Small intestine (tissue), 7 donors: ENCODE measurements at regions not wholly inside any gene's neighbourhood (a gene's known extent, or its start where the extent isn't known, plus 50 kb on each side); places are given as distances from the start of the nearest gene placed in this dataset.

Source experiments
- DNase-seq, 2 donors: peaks; one replicate each; pipeline versions ENCODE4 v3.0.0 to v3.0.0-alpha.2; 2013
- FAIRE-seq: peaks from 2 replicates; lab custom pipeline; 2012; peaks lifted over from hg19 to GRCh38; lab: Jason Lieb, UNC
- H3K27ac ChIP-seq, 3 donors: one replicate each; pipeline ENCODE4 v1.5.1; 2013; ENCODE audit warnings: low read length in 2 of 3, mild to moderate bottlenecking in 2 of 3, control low read depth in 1 of 3, inconsistent platforms in 1 of 3, low read depth in 1 of 3, moderate library complexity in 1 of 3
- H3K27me3 ChIP-seq, 3 donors: one replicate each; pipeline ENCODE4 v1.6.1; 2013; ENCODE audit warnings: low read length in 3 of 3, inconsistent platforms in 1 of 3; ENCODE audit not compliant: control insufficient read depth in 3 of 3, insufficient read depth in 3 of 3
- H3K36me3 ChIP-seq, 3 donors: one replicate each; pipeline ENCODE4 v1.6.1; 2013; ENCODE audit warnings: low read length in 3 of 3, inconsistent platforms in 1 of 3, low read depth in 1 of 3, mild to moderate bottlenecking in 1 of 3, moderate library complexity in 1 of 3; ENCODE audit not compliant: control insufficient read depth in 3 of 3, insufficient read depth in 2 of 3
- H3K4me1 ChIP-seq, 3 donors: one replicate each; pipeline ENCODE4 v1.6.1; 2013; ENCODE audit warnings: low read length in 2 of 3, inconsistent platforms in 1 of 3, low read depth in 1 of 3, mild to moderate bottlenecking in 1 of 3, moderate library complexity in 1 of 3; ENCODE audit not compliant: control insufficient read depth in 3 of 3, insufficient read depth in 2 of 3
- H3K4me3 ChIP-seq, 3 donors: one replicate each; pipeline ENCODE4 v1.5.1; 2013; ENCODE audit warnings: low read length in 3 of 3, control low read depth in 1 of 3, inconsistent platforms in 1 of 3, low read depth in 1 of 3, mild to moderate bottlenecking in 1 of 3, moderate library complexity in 1 of 3
- H3K9me3 ChIP-seq, 2 donors: one replicate each; pipeline ENCODE4 v1.6.1; 2013; ENCODE audit warnings: low read depth in 1 of 2, low read length in 1 of 2; ENCODE audit not compliant: control insufficient read depth in 2 of 2, insufficient read depth in 1 of 2
- WGBS, 3 donors: extraction: QIAGEN DNeasy Blood & Tissue Kit; methylation state at CpG; one replicate each; pipeline ENCODE4 v1.1.7; 2013; 5-methylcytosine and 5-hydroxymethylcytosine counted together
- donor health status: healthy with polysubstance abuse.
- donor health status: control.
- donor health status: control.
- donor health status: Bipolar disorder and iron deficiency.
- donor health status: healthy.

DNA sequence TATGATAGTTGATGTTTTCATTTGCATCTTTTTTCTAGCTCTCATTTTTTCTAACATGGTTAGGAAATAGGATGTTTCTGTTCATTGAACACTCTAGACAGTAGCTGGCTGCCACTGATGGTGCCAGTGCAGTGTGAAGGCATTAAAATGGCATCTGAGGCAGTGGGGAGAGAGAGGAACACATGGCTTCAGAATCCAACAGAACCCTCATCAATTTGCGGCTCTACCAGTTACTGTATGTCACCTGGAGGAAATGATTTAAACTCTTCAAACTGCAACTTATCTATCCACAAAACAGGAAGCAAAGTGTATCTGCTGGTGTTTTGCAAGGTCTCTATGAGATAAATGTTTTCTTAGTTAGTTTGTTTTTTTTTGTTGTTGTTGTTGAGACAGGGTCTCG lies 305.2 kb upstream of the PRKCQ start:
- Histone ChIP-seq H3K4me3 (no peak overlapping the region), H3K4me1 (no peaks in the 10 kb centered on the region), H3K36me3 (no peaks in the 10 kb centered on the region), H3K27me3 (no peaks in the 10 kb centered on the region), H3K27ac (no peak overlapping the region), H3K9me3 (no peaks in the 10 kb centered on the region)
- DNase-seq (no peak), FAIRE-seq (no peak)
- 73 to 88% (median 76%) methylated on average over 2 of the region's 2 CpGs for WGBS, 3 donors

DNA sequence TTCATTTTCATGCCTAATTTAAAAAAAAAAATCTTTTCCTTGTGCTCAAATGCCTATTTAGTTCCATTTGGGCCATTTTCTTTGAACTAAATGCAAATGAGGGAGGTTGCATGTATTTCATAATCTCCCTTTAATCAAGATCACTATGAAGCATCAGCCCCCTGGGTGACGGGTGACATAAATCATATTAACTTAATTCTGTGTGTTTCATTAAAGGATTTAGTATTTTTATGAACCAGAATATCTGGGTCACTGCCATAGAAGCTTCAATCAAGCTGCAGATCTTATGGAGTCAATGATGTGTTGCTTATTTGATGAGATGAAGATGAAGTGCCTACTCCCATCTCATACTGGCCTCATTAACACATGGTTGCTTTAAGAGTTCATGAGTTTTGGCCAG lies 301.9 kb upstream of the PRKCQ start:
- H3K27me3 ChIP-seq = no peaks in the 10 kb centered on the region
- FAIRE-seq = no peak
- no peak overlapping the region for H3K4me3 ChIP-seq
- H3K27ac ChIP-seq = no peak overlapping the region
- whole genome bisulfite sequencing, 3 donors = 48 to 93% (median 83%) methylated on average over 1 of the region's 1 CpG
- H3K36me3 ChIP-seq = no peaks in the 10 kb centered on the region
- no peaks in the 10 kb centered on the region for H3K9me3 ChIP-seq
- H3K4me1 ChIP-seq = no peaks in the 10 kb centered on the region
- no peak for DNase-seq

DNA sequence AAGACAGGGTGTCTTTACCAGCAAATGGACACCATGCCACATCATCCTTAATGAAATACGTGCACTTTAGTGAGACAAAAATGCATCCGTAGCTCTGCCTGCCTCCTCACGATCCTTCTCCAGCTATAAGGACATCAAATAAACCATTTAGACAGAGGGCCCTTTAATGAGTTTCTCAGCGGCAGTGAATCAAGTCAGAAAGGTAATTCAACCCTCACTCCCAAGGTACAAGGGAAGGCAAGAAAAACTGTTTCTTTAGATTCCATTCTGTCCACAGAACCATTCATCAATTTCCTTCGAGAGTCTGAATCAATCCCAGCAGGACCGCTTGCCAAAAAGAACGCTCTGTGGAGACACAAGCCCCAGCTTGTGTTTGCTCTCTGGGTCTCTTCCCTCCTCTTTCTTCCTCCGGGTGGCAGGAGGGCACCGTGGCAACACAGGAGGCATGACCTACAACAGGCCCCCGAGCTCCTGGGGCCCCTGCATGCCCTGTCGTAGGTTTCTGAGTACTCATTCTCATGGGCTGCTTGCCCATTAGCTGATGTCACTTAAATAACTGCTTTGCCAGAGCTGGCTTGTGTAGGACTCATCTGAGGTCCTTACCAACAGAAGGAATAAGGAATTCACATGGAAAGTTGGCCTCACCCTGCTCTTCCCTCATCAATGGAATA lies 297.8 kb upstream of the PRKCQ start:
- Histone ChIP-seq H3K4me1 (no peaks in the 10 kb centered on the region), H3K4me3 (no peak overlapping the region), H3K36me3 (no peaks in the 10 kb centered on the region), H3K27ac (no peak overlapping the region), H3K9me3 (no peaks in the 10 kb centered on the region), H3K27me3 (no peaks in the 10 kb centered on the region)
- 55 to 68% (median 63%) methylated on average over 11 of the region's 11 CpGs for WGBS, 3 donors
- no peak for FAIRE-seq
- no peak for DNase-seq

DNA sequence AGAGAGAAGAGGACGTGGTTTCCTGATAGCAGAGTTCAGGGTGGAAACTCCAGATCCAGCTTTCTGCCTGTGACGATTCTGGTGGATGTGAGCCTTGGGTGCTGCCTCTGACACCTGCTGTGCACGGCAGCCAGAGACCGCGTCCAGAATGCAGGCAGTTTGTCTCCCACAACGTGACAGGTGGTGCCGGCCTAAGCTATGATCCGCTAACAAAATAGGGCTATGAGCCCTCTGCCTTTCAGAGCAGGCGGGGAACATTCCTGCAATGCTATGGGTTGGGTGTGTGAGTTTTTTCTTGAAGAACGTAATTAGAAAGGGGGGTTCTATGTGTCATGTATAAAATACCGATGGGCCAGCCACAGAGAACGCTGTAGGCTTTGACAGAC lies 297.3 kb upstream of the PRKCQ start:
- no peaks in the 10 kb centered on the region for H3K36me3 ChIP-seq
- WGBS, 3 donors = 65 to 77% (median 67%) methylated on average over 12 of the region's 12 CpGs
- no peak for DNase-seq
- H3K4me1 ChIP-seq = no peaks in the 10 kb centered on the region
- no peak overlapping the region for H3K27ac ChIP-seq
- no peaks in the 10 kb centered on the region for H3K27me3 ChIP-seq
- H3K4me3 ChIP-seq = no peak overlapping the region
- FAIRE-seq = no peak
- no peaks in the 10 kb centered on the region for H3K9me3 ChIP-seq

DNA sequence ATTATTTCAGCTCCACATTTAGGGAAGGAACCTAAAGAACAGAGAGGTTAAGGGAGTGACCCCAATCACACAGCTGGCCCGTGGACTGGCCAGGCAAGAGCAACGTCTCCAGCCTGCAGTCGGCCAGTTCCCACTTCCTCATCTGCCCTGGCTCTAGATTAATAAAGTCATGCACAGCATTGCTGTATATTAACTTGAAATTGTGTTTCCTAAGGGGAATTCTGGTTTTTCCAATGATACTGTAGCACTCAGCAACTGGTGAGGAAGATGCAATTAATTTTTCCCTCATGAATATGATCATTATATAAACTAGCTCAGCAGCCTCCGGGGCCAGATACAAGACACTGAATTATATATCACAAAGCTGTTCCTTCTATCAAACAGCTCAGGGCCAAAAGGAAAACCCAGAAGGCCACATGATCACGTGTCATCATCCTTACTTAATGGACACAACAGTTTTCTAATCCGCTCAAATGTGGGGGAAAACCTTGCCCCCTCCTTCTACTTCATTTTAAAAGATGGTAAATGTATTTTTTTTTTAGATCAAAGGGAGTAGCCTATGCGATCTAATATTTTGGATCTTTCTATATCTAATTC lies 295.3 kb upstream of the PRKCQ start:
- Histone ChIP-seq H3K36me3 (no peaks in the 10 kb centered on the region), H3K4me3 (no peak overlapping the region), H3K4me1 (no peaks in the 10 kb centered on the region), H3K9me3 (no peaks in the 10 kb centered on the region), H3K27ac (no peak overlapping the region), H3K27me3 (no peaks in the 10 kb centered on the region)
- 54 to 69% (median 62%) methylated on average over 7 of the region's 7 CpGs for whole genome bisulfite sequencing, 3 donors
- DNase-seq (no peak), FAIRE-seq (no peak)

DNA sequence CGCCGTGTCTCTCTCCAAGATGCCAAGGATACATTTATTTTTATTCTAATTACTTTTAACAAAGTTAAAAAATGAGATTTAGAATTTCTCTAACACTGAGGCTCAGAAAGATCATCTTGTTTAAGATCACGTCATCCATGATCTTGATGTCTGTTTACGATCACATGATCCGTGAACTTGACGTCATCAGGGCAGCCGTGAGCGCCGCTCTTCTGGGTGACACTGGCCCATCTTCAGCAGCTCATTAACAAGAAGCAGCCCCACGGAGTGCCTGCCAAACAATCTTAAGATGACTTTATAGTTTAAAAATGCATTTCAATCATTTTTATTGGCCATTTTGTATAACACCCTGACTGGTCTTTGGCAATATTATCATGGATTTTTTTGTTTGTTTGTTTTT lies 291.1 kb upstream of the PRKCQ start:
- Histone ChIP-seq H3K4me3 (no peak overlapping the region), H3K27ac (no peak overlapping the region), H3K27me3 (no peaks in the 10 kb centered on the region), H3K4me1 (no peaks in the 10 kb centered on the region), H3K36me3 (no peaks in the 10 kb centered on the region), H3K9me3 (no peaks in the 10 kb centered on the region)
- FAIRE-seq (no peak), DNase-seq (no peak)
- WGBS, 3 donors = 78 to 85% (median 79%) methylated on average over 10 of the region's 10 CpGs

DNA sequence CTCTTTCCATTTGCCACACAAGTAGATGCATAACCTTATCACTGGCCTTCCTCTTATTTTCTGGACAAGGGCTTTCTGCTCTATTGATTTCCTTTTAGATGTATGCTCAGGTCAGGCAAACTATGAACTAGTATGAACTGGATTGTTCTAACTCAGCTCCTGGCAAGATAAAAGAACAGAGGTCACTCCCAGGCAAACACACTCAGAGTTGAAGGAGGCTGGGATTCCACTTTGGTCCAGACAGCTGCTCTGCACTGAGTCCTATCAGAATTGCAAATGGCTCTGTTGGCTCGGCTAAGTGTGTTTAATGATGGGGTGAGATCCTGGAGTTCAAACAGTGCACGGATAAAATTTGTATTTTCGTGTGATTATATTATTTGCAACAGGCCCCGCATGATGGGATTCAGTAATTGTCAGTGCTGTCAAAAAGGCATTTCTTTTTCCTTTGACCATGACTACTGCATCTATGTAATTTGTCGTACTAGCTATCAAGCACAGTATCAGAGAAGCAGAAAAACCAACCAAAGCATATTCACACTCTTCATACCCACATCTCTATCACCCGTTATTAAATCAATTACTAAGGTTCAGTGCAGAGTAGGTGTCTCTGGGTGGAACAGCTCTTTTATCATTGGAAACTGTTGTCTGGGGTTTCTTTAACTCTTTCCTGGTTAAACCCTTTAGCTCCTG lies 288.1 kb upstream of the PRKCQ start:
- peaks cover 0 to 2% (median 0%) of the 10 kb centered on the region in 3 donors for H3K27me3 ChIP-seq
- no peak overlapping the region for H3K27ac ChIP-seq
- no peaks in the 10 kb centered on the region for H3K36me3 ChIP-seq
- FAIRE-seq = no peak
- 41 to 52% (median 41%) methylated on average over 6 of the region's 6 CpGs for WGBS, 3 donors
- H3K9me3 ChIP-seq = peaks cover 0 to 1% of the 10 kb centered on the region in 2 donors
- H3K4me3 ChIP-seq = no peak overlapping the region
- no peak for DNase-seq
- no peaks in the 10 kb centered on the region for H3K4me1 ChIP-seq

DNA sequence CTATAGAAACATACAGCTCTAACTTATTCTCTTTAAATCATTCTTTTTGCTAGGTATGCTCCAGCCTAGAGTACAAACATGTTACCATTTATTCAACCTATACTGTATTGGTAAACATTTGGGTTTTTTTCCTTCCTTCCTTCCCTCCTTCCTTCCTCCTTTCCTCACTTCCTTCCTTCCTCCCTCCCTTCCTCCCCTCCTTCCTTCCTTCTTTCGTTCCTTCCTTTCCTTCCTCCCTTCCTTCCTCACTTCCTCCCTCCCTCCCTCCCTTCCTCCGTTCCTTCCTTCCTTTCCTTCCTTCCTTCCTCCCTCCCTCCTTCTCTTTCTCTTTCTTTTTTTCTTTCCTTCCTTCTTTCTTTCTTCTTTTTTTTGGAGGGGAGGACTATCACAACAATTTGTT lies 286.7 kb upstream of the PRKCQ start:
- Histone ChIP-seq H3K27ac (no peak overlapping the region), H3K9me3 (peaks cover 0 to 2% of the 10 kb centered on the region in 2 donors), H3K4me1 (no peaks in the 10 kb centered on the region), H3K4me3 (no peak overlapping the region), H3K36me3 (no peaks in the 10 kb centered on the region), H3K27me3 (peaks cover 0 to 2% (median 0%) of the 10 kb centered on the region in 3 donors)
- FAIRE-seq (no peak), DNase-seq (no peak)
- WGBS, 3 donors = 55 to 77% (median 75%) methylated on average over 2 of the region's 2 CpGs
